ENCODE measurements at regions not wholly inside any gene's neighbourhood (a gene's known extent, or its start where the extent isn't known, plus 50 kb on each side); places are given as distances from the start of the nearest gene placed in this dataset.
A peak's percentile ranks its signal among the peaks of the same experiment; 100 is the strongest.
"Not testable (repeated sequence)": the region's sequence is repeated elsewhere in the genome, so short reads cannot be mapped to it uniquely, and the experiment has no call there.

GRCh38 chr5:32934529-32934928 lies 223.4 kb downstream of the NPR3 start:
- no peaks in the 10 kb centered on the region for H3K9me3 Mint-ChIP-seq
- H3K36me3 Mint-ChIP-seq (ENCODE audit: low read depth): no peaks in the 10 kb centered on the region
- POLR2A ChIA-PET: no interaction called here
- H3K27ac Mint-ChIP-seq: no peak overlapping the region
- H3K4me1 Mint-ChIP-seq: no peaks in the 10 kb centered on the region
- DNase-seq: no peak
- CTCF ChIA-PET: interaction anchor here (0.6 kb wide), 1 partner anchor 857 kb away, joined by 3 read pairs; no protein-coding TSS in a partner anchor
- no peaks in the 10 kb centered on the region for H3K27me3 Mint-ChIP-seq
- no peak overlapping the region for H3K4me3 Mint-ChIP-seq

- ChIA-PET CTCF (no interaction called here), POLR2A (no interaction called here)
Observed at GRCh38 chr5:32935283-32935682, 224.2 kb downstream of the NPR3 start.

GRCh38 chr5:32936329-32936728 lies 225.2 kb downstream of the NPR3 start:
- CTCF ChIA-PET: no interaction called here

More at GRCh38 chr5:32935283-32935682, 224.2 kb downstream of the NPR3 start:
- no peaks in the 10 kb centered on the region for H3K27me3 Mint-ChIP-seq
- H3K4me1 Mint-ChIP-seq: no peaks in the 10 kb centered on the region
- H3K4me3 Mint-ChIP-seq: no peak overlapping the region
- DNase-seq: no peak
- H3K27ac Mint-ChIP-seq: no peak overlapping the region
- H3K9me3 Mint-ChIP-seq: no peaks in the 10 kb centered on the region
- no peaks in the 10 kb centered on the region for H3K36me3 Mint-ChIP-seq (ENCODE audit: low read depth)

GRCh38 chr5:32942225-32942989 lies 231.3 kb downstream of the NPR3 start:
- H3K36me3 Mint-ChIP-seq (ENCODE audit: low read depth): no peaks in the 10 kb centered on the region
- peak; percentile 20 for DNase-seq
- H3K9me3 Mint-ChIP-seq: no peaks in the 10 kb centered on the region
- H3K4me3 Mint-ChIP-seq: no peak overlapping the region
- no peak overlapping the region for H3K27ac Mint-ChIP-seq
- ChIA-PET CTCF (no interaction called here), POLR2A (no interaction called here)
- H3K27me3 Mint-ChIP-seq: no peaks in the 10 kb centered on the region
- no peaks in the 10 kb centered on the region for H3K4me1 Mint-ChIP-seq

More at GRCh38 chr5:32936329-32936728, 225.2 kb downstream of the NPR3 start:
- Mint-ChIP-seq H3K9me3 (no peaks in the 10 kb centered on the region), H3K27ac (no peak overlapping the region), H3K4me3 (no peak overlapping the region), H3K4me1 (no peaks in the 10 kb centered on the region), H3K27me3 (no peaks in the 10 kb centered on the region), H3K36me3 (ENCODE audit: low read depth) (no peaks in the 10 kb centered on the region)
- POLR2A ChIA-PET: no interaction called here
- DNase-seq: no peak

- Mint-ChIP-seq H3K9me3 (no peaks in the 10 kb centered on the region), H3K4me1 (no peaks in the 10 kb centered on the region), H3K4me3 (no peak overlapping the region), H3K36me3 (ENCODE audit: low read depth) (no peaks in the 10 kb centered on the region), H3K27me3 (no peaks in the 10 kb centered on the region), H3K27ac (no peak overlapping the region)
- POLR2A ChIA-PET: no interaction called here
- CTCF ChIA-PET: no interaction called here
- no peak for DNase-seq
Observed at GRCh38 chr5:32949286-32949970, 238.3 kb downstream of the NPR3 start.

GRCh38 chr5:32951003-32951402 lies 239.9 kb downstream of the NPR3 start:
- DNase-seq: no peak
- no peak overlapping the region for H3K4me3 Mint-ChIP-seq
- ChIA-PET POLR2A (no interaction called here), CTCF (no interaction called here)
- no peaks in the 10 kb centered on the region for H3K36me3 Mint-ChIP-seq (ENCODE audit: low read depth)
- H3K9me3 Mint-ChIP-seq: no peaks in the 10 kb centered on the region
- H3K27ac Mint-ChIP-seq: no peak overlapping the region
- H3K4me1 Mint-ChIP-seq: no peaks in the 10 kb centered on the region
- no peaks in the 10 kb centered on the region for H3K27me3 Mint-ChIP-seq

- ChIA-PET POLR2A (no interaction called here), CTCF (interaction anchor here (0.6 kb wide), 1 partner anchor 55 kb away, joined by 3 read pairs; no protein-coding TSS in a partner anchor)
- no peaks in the 10 kb centered on the region for H3K36me3 Mint-ChIP-seq (ENCODE audit: low read depth)
- H3K27ac Mint-ChIP-seq: no peak overlapping the region
- DNase-seq: no peak
- H3K27me3 Mint-ChIP-seq: no peaks in the 10 kb centered on the region
- H3K4me3 Mint-ChIP-seq: no peak overlapping the region
- H3K4me1 Mint-ChIP-seq: no peaks in the 10 kb centered on the region
- H3K9me3 Mint-ChIP-seq: no peaks in the 10 kb centered on the region
Observed at GRCh38 chr5:32951878-32952277, 240.8 kb downstream of the NPR3 start.

- DNase-seq; POLR2A ChIA-PET; H3K4me3 Mint-ChIP-seq; CTCF ChIA-PET; H3K4me1 Mint-ChIP-seq; H3K27ac Mint-ChIP-seq; H3K27me3 Mint-ChIP-seq; H3K36me3 Mint-ChIP-seq (ENCODE audit: low read depth); H3K9me3 Mint-ChIP-seq: not testable (repeated sequence)
Observed at GRCh38 chr5:32952421-32952820, 241.3 kb downstream of the NPR3 start.

GRCh38 chr5:32953694-32954093 lies 242.6 kb downstream of the NPR3 start:
- Mint-ChIP-seq H3K36me3 (ENCODE audit: low read depth) (no peaks in the 10 kb centered on the region), H3K4me1 (no peaks in the 10 kb centered on the region), H3K27me3 (no peaks in the 10 kb centered on the region), H3K27ac (no peak overlapping the region), H3K9me3 (no peaks in the 10 kb centered on the region), H3K4me3 (no peak overlapping the region)
- ChIA-PET POLR2A (no interaction called here), CTCF (no interaction called here)
- no peak for DNase-seq

- Mint-ChIP-seq H3K4me3 (no peak overlapping the region), H3K27me3 (no peaks in the 10 kb centered on the region), H3K36me3 (ENCODE audit: low read depth) (no peaks in the 10 kb centered on the region), H3K4me1 (no peaks in the 10 kb centered on the region), H3K9me3 (no peaks in the 10 kb centered on the region), H3K27ac (no peak overlapping the region)
- ChIA-PET POLR2A (no interaction called here), CTCF (no interaction called here)
- no peak for DNase-seq
Observed at GRCh38 chr5:32955814-32956213, 244.7 kb downstream of the NPR3 start.

GRCh38 chr5:32960340-32961058 lies 249.4 kb downstream of the NPR3 start:
- H3K4me1 Mint-ChIP-seq: no peaks in the 10 kb centered on the region
- no peak overlapping the region for H3K4me3 Mint-ChIP-seq
- no peaks in the 10 kb centered on the region for H3K9me3 Mint-ChIP-seq
- H3K27me3 Mint-ChIP-seq: no peaks in the 10 kb centered on the region
- ChIA-PET POLR2A (no interaction called here), CTCF (no interaction called here)
- H3K36me3 Mint-ChIP-seq (ENCODE audit: low read depth): no peaks in the 10 kb centered on the region
- no peak for DNase-seq
- H3K27ac Mint-ChIP-seq: no peak overlapping the region

GRCh38 chr5:32961059-32961415 lies 249.9 kb downstream of the NPR3 start:
- POLR2A ChIA-PET: no interaction called here
- Mint-ChIP-seq H3K4me3 (no peak overlapping the region), H3K27ac (no peak overlapping the region), H3K27me3 (no peaks in the 10 kb centered on the region), H3K4me1 (no peaks in the 10 kb centered on the region), H3K36me3 (ENCODE audit: low read depth) (no peaks in the 10 kb centered on the region), H3K9me3 (no peaks in the 10 kb centered on the region)
- CTCF ChIA-PET: no interaction called here
- no peak for DNase-seq

- ChIA-PET CTCF (no interaction called here), POLR2A (no interaction called here)
- Mint-ChIP-seq H3K4me3 (no peak overlapping the region), H3K27me3 (no peaks in the 10 kb centered on the region), H3K4me1 (no peaks in the 10 kb centered on the region), H3K27ac (no peak overlapping the region), H3K9me3 (no peaks in the 10 kb centered on the region), H3K36me3 (ENCODE audit: low read depth) (no peaks in the 10 kb centered on the region)
- no peak for DNase-seq
Observed at GRCh38 chr5:32964261-32964660, 253.1 kb downstream of the NPR3 start.
